Large intestine (tissue), 3 donors: ENCODE measurements at regions not wholly inside any gene's neighbourhood (a gene's known extent, or its start where the extent isn't known, plus 50 kb on each side); places are given as distances from the start of the nearest gene placed in this dataset.

ENCODE experiments used
- DNase-seq, 2 donors: peaks; one replicate each; pipeline versions ENCODE4 v3.0.0 to v3.0.0-alpha.2; 2013
- H3K27ac ChIP-seq: one replicate; pipeline ENCODE4 v1.5.1; 2013; ENCODE audit warnings: low read length
- H3K27me3 ChIP-seq: 2 replicates; pipeline ENCODE4 v1.6.1; 2013; ENCODE audit warnings: low read length; ENCODE audit not compliant: control insufficient read depth, insufficient read depth
- H3K36me3 ChIP-seq: 2 replicates; pipeline ENCODE4 v1.6.1; 2013; ENCODE audit warnings: low read length; ENCODE audit not compliant: control insufficient read depth, insufficient read depth
- H3K4me1 ChIP-seq: one replicate; pipeline ENCODE4 v1.6.1; 2013; ENCODE audit warnings: low read length; ENCODE audit not compliant: control insufficient read depth, insufficient read depth
- H3K4me3 ChIP-seq: one replicate; pipeline ENCODE4 v1.5.1; 2013; ENCODE audit warnings: low read length
- H3K9me3 ChIP-seq: one replicate; pipeline ENCODE4 v1.6.1; 2013; ENCODE audit warnings: mild to moderate bottlenecking, low read depth, low read length, moderate library complexity; ENCODE audit not compliant: control insufficient read depth
- WGBS: methylation state at CpG from one replicate; pipeline ENCODE4 v1.1.5; 2013; ENCODE audit warnings: low lambda C conversion rate; ENCODE audit not compliant: insufficient coverage; 5-methylcytosine and 5-hydroxymethylcytosine counted together

- Histone ChIP-seq H3K27ac (no peak overlapping the region), H3K9me3 (no peaks in the 10 kb centered on the region), H3K36me3 (no peaks in the 10 kb centered on the region), H3K4me1 (no peaks in the 10 kb centered on the region), H3K27me3 (peaks cover 31% of the 10 kb centered on the region), H3K4me3 (no peak overlapping the region)
- WGBS: 80% methylated on average over 1 of the region's 9 CpGs
- DNase-seq: no peak
These were observed 142.8 kb downstream of the SOX1 start for GRCh38 chr13:112209711-112210110.

GRCh38 chr13:112210371-112210770 lies 143.4 kb downstream of the SOX1 start:
- no peaks in the 10 kb centered on the region for H3K4me1 ChIP-seq
- H3K4me3 ChIP-seq: no peak overlapping the region
- H3K27ac ChIP-seq: no peak overlapping the region
- H3K36me3 ChIP-seq: no peaks in the 10 kb centered on the region
- no peaks in the 10 kb centered on the region for H3K9me3 ChIP-seq
- no peak for DNase-seq
- H3K27me3 ChIP-seq: peaks cover 24% of the 10 kb centered on the region
- no CpG with 5 or more reads among the region's 11 CpGs for WGBS

- H3K9me3 ChIP-seq: no peaks in the 10 kb centered on the region
- H3K4me1 ChIP-seq: no peaks in the 10 kb centered on the region
- no peaks in the 10 kb centered on the region for H3K36me3 ChIP-seq
- H3K27me3 ChIP-seq: peaks cover 15% of the 10 kb centered on the region
- no peak for DNase-seq
- no peak overlapping the region for H3K27ac ChIP-seq
- WGBS: 88% methylated on average over 2 of the region's 5 CpGs
- H3K4me3 ChIP-seq: no peak overlapping the region
These were observed 145.6 kb downstream of the SOX1 start for GRCh38 chr13:112212533-112212932.

DNA sequence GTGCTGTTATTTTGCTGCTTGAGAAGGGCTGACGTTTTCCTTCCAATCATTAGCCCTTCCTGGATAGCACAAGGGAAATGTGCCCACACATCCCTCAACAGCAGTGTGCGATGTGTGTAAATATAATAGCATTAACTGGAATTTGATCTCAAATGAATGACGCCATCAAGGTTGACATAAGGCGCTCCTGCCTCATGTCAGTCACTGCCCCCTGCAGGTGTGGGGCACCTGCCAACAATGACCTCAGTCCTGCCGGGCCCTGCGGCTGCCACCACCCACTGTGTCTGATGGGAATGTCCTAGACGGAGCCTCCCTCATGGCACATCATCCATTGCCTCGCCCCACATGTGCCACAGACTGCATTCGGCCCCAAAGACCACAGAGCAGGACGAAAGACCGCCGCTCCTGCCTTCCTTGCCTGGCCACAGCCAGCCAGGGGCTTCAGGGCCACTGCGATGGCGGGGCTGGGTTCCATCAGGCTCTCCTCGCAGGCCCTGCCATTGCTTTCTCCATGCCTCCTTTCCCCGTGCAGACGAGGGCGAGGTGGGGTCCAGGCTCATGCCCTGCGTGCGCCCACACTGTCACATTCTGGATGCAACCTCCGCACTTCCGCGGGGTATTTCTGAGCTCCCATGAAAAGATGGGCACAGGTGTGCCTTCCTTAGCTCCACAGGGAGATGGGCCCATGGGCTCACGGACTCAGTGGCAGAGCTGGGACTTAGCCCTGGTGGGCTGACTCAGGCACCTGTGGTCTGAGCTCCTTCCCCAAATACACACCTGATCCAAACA lies 146.7 kb downstream of the SOX1 start:
- DNase-seq: peak; percentile 54 to 67
- no CpG with 5 or more reads among the region's 24 CpGs for WGBS
- Histone ChIP-seq H3K9me3 (no peaks in the 10 kb centered on the region), H3K27me3 (peaks cover 13% of the 10 kb centered on the region), H3K27ac (no peak overlapping the region), H3K4me3 (no peak overlapping the region), H3K4me1 (no peaks in the 10 kb centered on the region), H3K36me3 (no peaks in the 10 kb centered on the region)

- Histone ChIP-seq H3K36me3 (no peaks in the 10 kb centered on the region), H3K9me3 (no peaks in the 10 kb centered on the region), H3K27me3 (peaks cover 16% of the 10 kb centered on the region), H3K4me1 (no peaks in the 10 kb centered on the region), H3K27ac (no peak overlapping the region), H3K4me3 (no peak overlapping the region)
- DNase-seq: no peak
- WGBS: no CpG with 5 or more reads among the region's 19 CpGs
These were observed 148.9 kb downstream of the SOX1 start for GRCh38 chr13:112215871-112216270.

GRCh38 chr13:112217431-112217830 lies 150.5 kb downstream of the SOX1 start:
- H3K4me3 ChIP-seq: no peak overlapping the region
- no peak for DNase-seq
- no peaks in the 10 kb centered on the region for H3K36me3 ChIP-seq
- H3K9me3 ChIP-seq: no peaks in the 10 kb centered on the region
- H3K4me1 ChIP-seq: no peaks in the 10 kb centered on the region
- WGBS: no CpG with 5 or more reads among the region's 7 CpGs
- H3K27ac ChIP-seq: no peak overlapping the region
- H3K27me3 ChIP-seq: peaks cover 16% of the 10 kb centered on the region

GRCh38 chr13:112218416-112218815 lies 151.5 kb downstream of the SOX1 start:
- Histone ChIP-seq H3K27ac (no peak overlapping the region), H3K27me3 (peaks cover 16% of the 10 kb centered on the region), H3K9me3 (no peaks in the 10 kb centered on the region), H3K4me1 (no peaks in the 10 kb centered on the region), H3K36me3 (no peaks in the 10 kb centered on the region), H3K4me3 (no peak overlapping the region)
- no peak for DNase-seq
- 80% methylated on average over 1 of the region's 6 CpGs for WGBS

GRCh38 chr13:112219740-112220139 lies 152.8 kb downstream of the SOX1 start:
- no peaks in the 10 kb centered on the region for H3K36me3 ChIP-seq
- no peaks in the 10 kb centered on the region for H3K9me3 ChIP-seq
- H3K27me3 ChIP-seq: peaks cover 16% of the 10 kb centered on the region
- H3K4me3 ChIP-seq: no peak overlapping the region
- no peak overlapping the region for H3K27ac ChIP-seq
- DNase-seq: no peak
- no peaks in the 10 kb centered on the region for H3K4me1 ChIP-seq
- WGBS: 73% methylated on average over 2 of the region's 8 CpGs

DNA sequence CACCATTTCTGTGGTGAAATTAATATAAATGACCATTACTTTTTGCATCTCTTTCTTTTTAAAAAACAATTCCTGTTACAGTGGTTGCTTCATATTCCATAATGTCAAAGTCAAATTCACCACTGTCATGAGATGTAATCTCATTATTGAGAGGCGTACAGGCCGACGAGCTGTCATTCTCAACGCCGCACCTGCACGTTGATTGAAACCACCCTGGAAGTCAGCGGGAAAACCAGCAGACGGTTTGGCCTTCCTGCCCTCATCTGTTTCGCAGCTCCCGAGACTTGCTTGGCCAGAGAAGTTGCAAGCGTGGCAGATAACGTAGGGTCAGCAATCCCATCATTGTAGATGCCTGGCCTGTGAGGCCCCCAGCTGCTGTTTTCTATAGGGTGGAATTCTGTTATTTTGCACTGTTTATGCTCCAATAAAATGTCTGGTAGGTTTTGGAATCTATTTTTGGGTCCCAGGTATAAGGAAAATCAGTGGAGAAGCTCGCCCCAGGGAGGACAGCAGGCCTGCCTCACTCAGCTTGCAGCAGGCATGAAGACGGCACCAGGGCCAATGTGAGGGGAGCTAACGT lies 153.4 kb downstream of the SOX1 start:
- H3K4me3 ChIP-seq: no peak overlapping the region
- no peak overlapping the region for H3K27ac ChIP-seq
- H3K9me3 ChIP-seq: no peaks in the 10 kb centered on the region
- no peaks in the 10 kb centered on the region for H3K4me1 ChIP-seq
- DNase-seq: no peak
- no CpG with 5 or more reads among the region's 15 CpGs for WGBS
- no peaks in the 10 kb centered on the region for H3K36me3 ChIP-seq
- peaks cover 16% of the 10 kb centered on the region for H3K27me3 ChIP-seq

GRCh38 chr13:112220925-112221324 lies 154.0 kb downstream of the SOX1 start:
- no peak for DNase-seq
- WGBS: no CpG with 5 or more reads among the region's 15 CpGs
- peaks cover 16% of the 10 kb centered on the region for H3K27me3 ChIP-seq
- no peak overlapping the region for H3K27ac ChIP-seq
- H3K4me1 ChIP-seq: no peaks in the 10 kb centered on the region
- H3K36me3 ChIP-seq: no peaks in the 10 kb centered on the region
- no peaks in the 10 kb centered on the region for H3K9me3 ChIP-seq
- no peak overlapping the region for H3K4me3 ChIP-seq

DNA sequence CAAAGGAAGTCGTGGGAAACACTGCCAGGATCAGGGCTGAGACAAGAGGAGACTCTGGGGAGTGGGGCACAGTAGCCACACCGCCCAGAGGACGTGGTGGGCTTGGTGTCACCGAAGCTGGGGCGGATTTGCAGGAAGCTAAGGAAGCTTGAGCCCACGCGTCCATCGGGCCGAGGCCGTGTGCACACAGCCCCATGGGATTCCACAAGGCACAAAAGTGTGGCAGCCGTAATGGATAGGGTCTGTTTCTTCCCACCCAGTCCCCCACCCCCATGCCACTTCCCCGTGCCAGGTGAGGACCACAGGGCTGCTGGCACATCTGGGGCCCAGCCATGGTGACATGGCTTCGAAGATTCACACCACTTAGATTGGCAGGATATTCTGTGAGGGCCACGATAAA lies 153.2 kb upstream of the SPACA7 start:
- no peak for DNase-seq
- no CpG with 5 or more reads among the region's 14 CpGs for WGBS
- H3K9me3 ChIP-seq: no peaks in the 10 kb centered on the region
- no peak overlapping the region for H3K4me3 ChIP-seq
- no peaks in the 10 kb centered on the region for H3K36me3 ChIP-seq
- no peak overlapping the region for H3K27ac ChIP-seq
- H3K4me1 ChIP-seq: no peaks in the 10 kb centered on the region
- H3K27me3 ChIP-seq: peaks cover 8% of the 10 kb centered on the region
